ENCODE measurements at regions not wholly inside any gene's neighbourhood (a gene's known extent, or its start where the extent isn't known, plus 50 kb on each side); places are given as distances from the start of the nearest gene placed in this dataset.
"Not testable (repeated sequence)": the region's sequence is repeated elsewhere in the genome, so short reads cannot be mapped to it uniquely, and the experiment has no call there.

DNA sequence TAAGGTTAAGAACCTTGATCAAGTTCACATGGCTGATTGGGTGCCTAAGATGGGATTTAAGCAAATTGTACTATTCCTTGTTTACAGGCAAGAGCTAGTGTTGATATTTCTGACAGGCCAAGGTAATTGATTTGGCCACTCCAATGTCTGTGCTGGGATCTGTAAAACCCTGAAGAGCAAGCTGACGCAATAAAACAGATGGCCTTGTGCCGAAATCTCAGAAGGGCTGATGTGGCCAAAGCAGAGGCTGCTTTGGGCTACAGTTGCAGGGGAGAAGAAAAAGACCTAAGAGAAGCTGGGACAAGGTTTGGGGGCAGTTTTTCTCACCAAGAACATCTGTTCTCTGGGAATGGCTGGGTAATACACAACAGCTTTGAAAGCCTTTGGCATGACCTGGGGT, 463.2 kb upstream of the ZNF608 start:
- no peak for DNase-seq

DNA sequence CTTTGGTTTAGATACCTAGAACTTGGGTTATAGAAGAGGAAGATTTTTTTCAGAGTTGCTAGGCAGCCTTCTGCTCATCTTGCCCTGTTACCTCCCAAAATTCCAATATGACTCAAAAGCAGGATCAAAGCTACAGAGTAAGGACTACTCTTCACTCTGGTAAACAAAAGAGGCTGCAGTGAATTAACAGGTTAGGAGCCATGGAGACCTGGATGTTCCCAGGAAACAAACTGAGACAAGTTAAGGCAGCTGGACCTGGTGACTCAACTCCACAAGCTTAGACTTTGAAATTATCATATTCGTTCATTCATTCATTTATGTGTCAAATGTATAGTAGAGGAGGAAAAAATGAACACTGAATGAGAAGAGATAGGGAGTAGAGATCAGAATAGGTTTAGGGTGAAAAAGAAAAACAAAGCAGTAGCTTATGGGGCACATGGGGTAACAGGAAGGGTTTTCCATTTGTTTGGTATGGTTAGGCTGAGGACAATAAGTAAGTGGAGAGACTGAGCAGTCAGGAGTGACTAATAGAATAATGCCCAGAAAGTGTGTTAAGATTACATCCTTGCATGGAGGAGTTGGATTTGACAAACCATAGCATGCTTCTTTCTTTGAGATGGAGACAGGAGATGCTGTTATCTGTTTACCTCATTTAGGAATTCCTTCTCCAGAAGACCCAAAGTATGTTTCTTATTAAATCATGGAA, 464.0 kb upstream of the ZNF608 start:
- DNase-seq: no peak

DNA sequence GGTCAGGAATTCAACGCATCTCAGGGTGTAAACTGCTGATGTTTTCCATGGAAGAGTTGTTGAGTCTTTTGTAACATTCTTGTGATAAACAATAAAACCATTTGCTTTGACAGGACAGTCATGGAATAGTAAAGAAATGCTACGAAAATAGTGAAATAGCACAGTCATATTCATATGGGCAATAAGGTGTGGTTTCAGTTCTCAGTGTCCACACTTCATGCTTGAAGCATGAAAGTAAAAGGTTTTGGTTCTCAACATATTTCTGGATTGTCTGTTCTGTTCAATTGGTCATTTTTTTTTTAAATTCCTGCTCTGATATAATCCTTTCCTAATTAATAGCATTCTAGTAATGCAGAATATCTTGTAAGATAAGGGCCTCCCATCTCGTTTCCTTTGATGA, 467.6 kb upstream of the ZNF608 start:
- no peak for DNase-seq

DNA sequence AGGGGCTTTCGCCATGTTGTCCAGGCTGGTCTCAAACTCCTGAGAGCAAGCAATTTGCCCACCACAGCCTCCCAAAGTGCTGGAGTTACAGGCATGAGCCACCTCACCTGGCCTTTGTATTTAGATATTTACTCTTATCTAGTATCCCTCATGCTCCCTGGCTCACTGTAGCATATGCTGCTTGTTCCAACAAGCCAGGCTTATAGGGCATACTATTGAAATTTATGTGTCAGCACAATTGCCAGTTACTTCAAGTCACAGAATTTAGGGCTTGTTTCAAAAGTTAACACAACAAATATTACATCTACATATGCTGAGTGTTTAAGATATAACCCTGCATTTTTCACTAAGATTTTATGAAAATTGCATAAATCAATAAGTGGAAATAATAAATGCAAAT, 469.2 kb upstream of the ZNF608 start:
- DNase-seq: no peak

DNA sequence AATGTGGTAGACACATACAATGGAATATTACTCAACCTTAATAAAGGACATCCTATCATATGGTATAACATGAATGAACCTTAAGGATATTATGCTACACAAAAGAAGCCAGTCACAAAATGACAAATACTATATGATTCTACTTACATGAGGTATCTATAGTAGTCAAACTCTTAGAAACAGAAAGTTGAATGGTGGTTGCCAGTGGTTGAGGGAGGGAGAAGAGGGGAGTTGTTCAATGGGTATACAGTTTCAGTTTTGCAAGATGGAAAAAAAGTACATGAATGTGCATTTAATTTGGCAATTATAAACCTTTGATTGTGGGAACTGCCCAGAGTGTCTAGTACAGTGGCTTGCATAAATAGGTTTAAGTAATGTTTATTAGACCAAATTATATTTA, 473.3 kb upstream of the ZNF608 start:
- no peak for DNase-seq

DNA sequence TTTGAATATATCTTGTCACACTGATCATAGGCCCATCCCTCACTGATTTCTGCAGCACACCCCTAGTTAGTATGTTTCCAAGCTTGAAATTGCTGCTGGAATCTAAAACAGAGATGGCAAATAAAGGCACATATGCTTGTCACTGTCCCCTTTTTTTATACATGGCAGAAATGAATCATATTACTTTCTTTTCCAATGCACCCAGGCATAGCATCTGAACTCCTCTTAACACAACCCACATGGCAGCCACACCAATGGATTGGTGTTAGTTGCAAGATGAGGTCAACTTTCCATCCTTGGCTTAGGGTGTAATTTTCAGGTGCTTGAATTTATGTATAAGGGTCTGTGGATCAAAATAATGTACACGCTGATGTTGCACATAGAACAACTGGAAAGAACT, 473.8 kb upstream of the ZNF608 start:
- DNase-seq: no peak

DNA sequence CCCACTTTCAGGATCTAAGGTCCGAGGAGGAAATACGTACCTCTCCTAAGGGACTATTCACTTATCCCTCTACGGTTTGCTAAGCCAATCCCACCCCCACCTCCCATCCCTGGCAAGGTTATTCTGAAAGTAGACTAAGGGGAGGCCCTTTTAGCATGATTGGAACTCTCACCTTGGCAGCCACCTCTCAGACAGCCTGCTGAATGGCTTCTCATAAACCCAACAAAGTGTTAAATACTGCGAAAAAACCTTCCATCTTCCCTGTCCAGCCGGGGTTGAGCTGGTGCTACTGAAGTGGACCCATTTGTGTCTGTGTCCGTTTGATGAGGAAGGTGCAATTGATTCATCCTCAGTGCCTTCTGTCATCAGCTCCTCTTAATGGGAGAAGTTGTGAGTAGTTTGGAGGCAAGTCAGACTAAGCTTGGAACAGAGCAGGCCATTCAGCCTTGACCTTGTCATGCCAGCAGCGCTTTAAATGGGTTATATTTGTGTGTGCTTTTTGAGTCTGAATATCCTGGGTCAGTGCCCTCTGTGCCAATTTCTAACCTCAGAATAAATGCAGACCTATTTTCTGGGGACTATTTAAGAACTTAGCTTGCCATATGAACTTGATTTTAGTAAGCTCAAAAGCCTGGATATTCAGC, 476.3 kb upstream of the ZNF608 start:
- no peak for DNase-seq

DNA sequence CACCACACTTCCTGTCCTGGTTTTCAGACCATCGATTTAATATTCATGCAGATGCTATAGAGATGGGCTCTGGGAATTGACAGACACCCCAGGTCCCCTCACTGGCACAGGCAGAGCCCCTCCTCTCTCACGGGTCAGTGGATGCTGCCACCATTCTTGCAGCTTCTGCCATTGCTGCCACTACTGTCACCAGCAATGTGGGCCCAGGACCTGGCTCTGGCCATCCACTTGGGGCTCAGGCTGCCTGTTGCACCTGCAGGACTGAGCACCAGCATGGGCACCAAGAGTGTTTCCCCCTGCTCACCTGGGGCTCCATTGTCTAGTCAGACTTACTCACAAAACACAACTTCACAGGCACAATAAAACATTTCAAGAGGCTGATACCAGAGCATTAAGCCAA, 479.0 kb upstream of the ZNF608 start:
- no peak for DNase-seq

DNA sequence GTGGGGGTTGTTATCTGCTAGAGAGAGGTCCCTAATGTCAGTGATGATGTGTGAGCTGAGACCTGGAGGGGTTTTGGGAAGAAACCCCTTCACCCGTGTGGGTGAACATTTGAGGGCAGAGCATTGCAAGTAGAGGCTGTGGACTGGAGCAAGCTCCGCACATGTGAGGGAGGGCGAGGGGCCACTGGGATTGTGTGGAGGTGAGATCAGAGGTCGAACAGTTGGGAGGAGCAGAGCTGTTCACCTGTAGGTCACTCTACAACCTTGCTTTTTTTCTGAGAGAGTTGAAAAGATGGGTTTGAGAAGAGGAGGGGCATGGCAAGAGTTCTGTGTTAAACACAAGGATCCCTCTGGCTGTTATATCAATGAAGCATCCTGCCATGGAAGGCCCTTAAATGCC, 480.4 kb upstream of the ZNF608 start:
- no peak for DNase-seq

DNA sequence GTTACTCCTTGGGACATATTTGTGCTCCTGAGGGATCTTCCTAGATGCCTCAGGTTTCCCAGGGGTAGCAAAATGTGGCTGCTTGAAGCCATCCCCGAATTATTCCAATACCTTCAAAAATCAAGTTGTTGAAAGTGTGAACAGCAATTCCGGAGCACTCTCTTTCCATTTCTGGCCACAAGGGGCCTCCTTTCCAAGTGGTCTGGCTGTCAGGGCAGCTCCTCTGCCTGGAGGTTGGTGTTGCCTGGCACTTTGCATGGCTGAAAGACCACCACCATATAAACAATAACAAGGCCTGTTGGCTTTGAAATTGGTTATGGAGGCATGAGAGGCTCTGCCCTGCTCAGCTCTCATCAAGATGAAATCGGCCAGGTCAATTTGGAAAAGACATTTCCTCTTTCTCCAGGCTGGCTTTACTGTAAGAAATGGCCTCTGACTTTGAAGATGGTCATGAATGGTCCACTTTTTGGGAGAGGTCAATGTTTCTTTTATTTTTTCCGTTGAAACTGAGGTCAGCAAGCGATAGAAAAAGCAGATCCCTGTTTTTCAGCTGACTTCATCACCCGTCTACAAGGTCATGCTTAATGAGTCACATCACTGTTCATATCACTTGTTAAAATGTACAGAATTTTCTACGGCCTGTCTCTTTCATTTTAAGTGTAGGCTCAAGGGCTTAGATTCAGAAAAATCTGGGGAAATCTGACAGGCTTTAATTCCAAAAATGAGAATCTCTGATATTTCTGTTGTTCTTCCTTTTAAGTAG, 481.1 kb upstream of the ZNF608 start:
- peak; percentile 12 for DNase-seq

DNA sequence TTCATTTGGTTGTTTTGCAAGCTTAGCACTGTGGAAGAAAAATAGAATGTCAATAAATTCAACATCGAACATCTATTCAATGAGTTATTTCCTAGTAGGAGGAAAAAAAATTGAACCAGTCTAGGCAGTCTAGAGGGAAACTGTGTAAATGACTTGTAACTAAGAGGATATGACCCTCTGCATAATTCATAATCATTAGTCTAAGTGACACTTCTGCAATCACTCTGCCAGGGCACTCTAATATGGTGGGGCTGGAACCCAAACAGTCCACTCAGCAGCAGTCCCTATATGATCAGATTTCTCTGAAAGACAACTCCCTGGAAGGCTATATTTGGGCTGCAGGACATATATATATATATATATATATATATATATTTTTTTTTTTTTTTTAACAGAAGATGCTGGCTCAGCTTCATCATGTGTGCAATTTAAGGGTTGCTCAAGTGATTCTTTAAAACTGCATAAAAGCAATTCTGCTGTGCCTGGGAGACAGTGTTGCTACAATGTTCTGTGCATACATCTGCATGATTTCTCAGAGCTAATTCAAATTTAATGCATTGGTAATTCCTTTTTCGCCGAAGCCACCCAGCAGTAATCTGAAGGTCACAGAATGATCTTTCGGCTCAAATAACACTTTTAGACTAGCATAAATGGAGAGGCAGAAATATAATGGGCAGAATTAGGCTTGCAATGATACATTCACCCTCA, 482.1 kb upstream of the ZNF608 start:
- DNase-seq: no peak

DNA sequence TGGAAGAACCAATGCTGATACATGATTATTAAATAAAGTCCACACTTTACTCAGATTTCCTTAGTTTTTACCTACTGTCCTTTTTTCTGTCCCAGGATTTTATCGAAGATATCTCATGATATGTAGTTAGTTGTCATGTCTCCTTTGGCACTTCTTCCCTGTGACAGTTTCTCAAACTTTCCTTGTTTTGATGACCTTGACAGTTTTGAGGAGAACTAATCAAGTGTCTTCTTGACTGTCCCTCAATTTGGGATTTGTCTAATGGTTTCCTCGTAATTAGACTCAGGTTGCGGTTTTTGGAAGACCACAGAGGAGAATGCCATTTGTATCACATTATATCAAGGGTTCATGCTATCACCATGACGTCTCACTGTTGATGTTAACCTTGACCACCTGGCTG, 483.1 kb upstream of the ZNF608 start:
- no peak for DNase-seq

DNA sequence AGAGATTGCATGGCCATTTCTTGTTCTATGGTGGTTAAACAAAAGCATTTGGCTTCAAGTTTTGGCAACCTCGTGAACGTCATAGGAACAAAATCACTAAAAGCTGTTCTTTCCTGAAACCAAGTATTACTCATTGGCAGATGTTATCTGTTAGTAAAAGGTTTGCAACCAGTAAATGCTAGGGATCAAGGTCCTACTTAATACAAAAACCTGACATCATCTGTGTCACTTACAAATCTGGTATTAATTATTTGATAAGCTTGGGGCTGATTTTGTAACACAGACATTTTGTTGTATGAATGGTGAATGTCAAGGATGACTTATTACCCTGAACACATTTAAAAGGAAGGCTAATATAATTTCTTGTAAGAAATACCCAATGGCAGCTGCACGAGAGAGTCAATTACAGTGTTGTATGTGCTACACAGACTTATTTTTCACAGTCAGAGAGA, 486.4 kb upstream of the ZNF608 start:
- no peak for DNase-seq

DNA sequence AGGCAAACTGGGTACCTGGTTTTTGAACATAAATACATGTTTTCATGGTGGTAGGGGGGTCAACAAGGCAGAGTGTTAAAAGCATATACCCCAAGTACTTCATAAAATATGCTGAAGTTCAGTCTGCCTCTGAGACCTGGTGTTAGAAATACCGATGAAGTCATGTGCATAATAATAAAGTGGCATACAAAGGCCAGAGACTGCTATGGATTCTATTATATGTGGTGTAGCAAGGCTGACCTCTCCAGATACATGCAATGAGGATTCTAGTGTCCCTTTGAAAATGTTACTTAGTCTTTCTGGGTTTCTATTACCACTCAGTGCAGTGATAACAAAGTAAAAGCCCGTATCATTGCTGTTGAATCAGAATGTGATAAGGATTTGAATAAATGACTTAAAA, 487.5 kb upstream of the ZNF608 start:
- DNase-seq: no peak

DNA sequence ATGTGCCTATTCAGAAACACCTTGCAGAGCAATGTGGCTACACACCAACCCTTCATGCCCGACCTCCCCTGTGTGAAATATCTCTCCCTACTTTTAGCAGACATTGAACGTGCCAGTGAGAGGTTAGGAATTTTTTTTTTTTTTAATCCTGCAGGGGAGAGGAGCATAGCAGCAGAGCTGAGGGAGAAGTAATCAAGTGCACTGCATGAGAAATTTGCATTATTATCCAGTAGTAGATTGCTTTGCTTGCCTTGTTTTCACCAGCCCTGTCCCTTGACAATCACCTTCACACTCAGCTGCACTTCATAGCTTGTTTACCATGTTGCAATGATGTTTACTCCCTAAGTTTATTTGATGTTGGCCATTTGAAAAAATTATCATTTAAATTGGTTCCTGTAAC, 489.6 kb upstream of the ZNF608 start:
- no peak for DNase-seq

DNA sequence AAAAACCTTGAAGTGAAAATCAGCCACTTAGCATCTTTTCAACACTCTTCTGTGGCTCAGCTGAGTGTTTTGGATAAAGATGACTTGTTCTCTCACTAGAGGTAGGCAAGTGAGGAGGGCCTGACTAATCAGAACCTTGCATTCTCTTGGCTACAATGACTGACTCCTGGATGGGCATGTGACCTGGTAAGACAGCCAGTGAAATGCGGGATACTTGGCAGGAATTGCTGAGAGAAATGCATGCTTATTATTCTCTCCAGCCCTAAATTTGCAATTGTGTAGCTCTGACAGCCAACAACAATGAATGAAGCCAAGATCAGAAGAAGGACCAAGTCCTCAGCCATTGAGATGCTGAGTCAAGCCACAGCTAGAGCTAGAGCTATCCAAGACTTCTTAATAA, 490.5 kb upstream of the ZNF608 start:
- DNase-seq: no peak

DNA sequence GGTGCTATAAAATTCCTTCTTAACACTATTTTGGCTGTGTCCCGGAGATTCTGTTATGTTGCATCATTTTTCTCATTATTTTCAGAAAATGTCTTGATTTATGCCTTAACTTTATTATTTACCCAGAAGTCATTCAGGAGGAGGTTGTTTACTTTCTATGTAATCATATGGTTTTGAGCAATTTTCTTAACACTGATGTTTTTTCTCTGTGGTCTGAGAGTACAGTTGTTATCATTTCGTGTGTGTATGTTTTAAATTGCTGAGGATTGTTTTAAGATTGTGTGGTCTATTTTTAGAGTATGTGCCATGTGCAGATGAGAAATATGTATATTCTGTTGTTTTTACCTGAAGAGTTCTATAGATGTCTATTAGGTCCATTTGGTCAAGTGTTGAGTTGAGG, 498.1 kb upstream of the ZNF608 start:
- no peak for DNase-seq

DNA sequence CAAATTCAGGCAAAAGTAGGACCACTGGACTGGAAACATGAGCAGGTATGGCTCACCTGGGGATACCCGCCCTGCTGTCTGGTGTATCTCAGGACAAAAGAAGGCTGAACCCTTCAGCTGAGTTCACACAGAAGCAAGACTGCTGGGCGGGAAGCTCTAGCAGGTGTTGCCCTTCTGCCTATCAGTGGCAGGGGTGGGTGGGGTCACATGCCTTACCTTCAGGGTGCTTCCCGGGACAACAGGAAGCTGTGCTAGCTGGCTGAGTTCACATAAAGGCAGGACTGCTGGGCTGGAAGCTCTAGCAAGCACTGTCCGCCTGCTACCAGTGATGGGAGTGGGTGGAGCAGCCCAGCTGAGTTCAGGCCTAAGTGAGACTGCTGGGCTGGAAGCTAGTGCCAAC, 498.8 kb upstream of the ZNF608 start:
- DNase-seq: no peak

DNA sequence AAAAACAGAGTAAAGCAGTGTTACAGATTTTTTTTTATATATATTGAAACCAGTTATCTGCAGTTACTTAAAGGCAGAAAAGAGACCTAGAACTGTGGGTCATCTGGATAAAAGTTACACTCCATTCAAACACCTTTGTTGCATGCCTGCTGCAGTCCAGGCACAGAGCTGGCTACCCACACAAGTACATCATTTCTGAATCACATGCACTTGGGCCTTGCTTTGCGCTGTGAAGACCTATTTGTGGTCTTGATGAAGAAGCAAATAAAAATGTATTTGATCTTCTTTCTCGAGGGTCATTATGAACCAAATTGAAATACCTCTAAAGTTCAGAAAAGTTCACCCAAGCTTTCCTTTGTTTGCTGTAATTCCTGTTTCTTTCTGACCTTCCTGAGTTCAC, 503.0 kb upstream of the ZNF608 start:
- DNase-seq: no peak

DNA sequence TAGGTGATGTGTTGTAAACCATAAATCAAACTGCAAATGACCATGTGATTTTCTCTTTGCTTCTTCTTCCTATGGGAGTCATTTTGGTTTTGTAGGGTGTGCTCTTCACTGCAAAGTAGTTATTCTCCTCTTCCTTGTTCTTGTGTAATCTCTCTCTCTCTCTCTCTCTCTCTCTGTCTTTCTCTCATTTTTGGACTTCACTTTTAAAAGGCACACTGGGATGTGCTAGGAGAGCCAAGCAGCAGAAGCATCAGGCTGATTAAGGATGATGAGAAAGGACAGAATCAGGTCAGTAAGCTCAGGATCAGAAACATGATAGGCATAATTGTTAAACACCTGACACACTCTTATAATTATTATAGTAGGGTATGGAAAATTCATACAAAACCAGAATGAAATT, 505.3 kb upstream of the ZNF608 start:
- DNase-seq: no peak

DNA sequence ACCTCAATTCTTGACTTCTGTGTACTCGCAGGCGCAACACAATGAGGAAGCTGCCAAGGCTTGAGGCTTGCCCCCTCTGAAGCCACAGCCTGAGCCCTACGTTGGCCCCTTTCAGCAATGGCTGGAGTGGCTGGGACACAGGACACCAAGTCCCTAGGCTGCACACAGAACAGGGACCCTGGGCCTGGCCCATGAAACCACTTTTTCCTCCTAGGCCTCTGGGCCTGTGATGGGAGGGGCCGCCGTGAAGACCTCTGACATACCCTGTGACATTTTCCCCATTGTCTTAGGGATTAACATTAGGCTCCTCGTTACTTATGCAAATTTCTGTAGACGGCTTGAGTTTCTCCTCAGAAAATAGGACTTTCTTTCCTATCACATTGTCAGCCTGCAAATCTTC, 507.2 kb upstream of the ZNF608 start:
- DNase-seq: not testable (repeated sequence)

DNA sequence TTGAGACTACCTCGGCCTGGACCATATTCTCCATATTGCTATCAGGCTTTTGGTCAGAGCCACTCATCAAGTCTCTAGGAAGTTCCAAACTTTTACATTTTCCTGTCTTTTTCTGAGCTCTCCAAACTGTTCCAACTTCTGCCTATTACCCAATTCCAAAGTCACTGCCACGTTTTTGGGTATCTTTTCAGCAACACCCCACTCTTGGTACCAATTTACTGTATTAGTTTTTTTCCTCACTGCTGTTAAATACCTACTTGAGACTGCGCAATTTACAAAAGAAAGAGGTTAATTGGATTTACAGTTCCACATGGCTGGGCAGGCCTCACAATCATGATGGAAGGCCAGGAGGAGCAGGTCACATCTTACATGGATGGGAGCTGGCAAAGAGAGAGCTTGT, 507.8 kb upstream of the ZNF608 start:
- no peak for DNase-seq

DNA sequence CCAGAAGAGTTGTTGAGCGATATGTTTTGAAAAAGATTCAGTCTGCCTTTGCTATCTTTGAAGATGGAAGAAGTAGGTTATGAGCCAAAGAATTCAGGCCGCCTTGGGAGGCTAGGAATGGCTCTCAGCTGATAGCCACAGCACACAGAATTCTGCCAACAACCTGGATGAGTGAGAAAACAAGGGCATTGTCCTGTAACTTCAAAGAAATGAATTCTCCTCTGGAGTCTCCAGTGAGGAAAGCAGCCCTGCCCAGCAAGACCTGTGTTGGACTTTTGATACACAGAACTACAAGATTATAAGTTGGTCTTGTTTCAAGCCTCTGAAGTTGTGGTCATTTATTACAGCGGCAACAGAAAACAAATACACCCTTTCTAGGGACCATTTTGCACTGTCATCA, 509.9 kb upstream of the ZNF608 start:
- no peak for DNase-seq

Measured in right kidney (tissue), 1 donor.